K562 (cell line): ENCODE measurements at regions not wholly inside any gene's neighbourhood (a gene's known extent, or its start where the extent isn't known, plus 50 kb on each side); places are given as distances from the start of the nearest gene placed in this dataset.

Experiments used
- ATF3 ChIP-seq, 2 experiments: fragments of 450-650 bp in 1 of 2; sonication (generic) in 1 of 2; formaldehyde crosslinking in 1 of 2; IDR thresholded peaks in 1 of 2; conservative IDR thresholded peaks in 1 of 2; 2 replicates each; pipeline versions ENCODE4 v1.6.1 to v1.8.1; 2016 to 2023; ENCODE audit warnings: mild to moderate bottlenecking in 2 of 2, moderate library complexity in 2 of 2, inconsistent platforms in 1 of 2, missing genetic modification reagents in 1 of 2
- EP300 ChIP-seq: IDR thresholded peaks from 2 replicates; pipeline ENCODE4 v1.6.1; 2012; ENCODE audit warnings: low read length, improper control_type of control experiment
- FOXP1 ChIP-seq: sonication (generic); formaldehyde crosslinking; IDR thresholded peaks from 2 replicates; pipeline ENCODE4 v1.8.0; 2022; ENCODE audit warnings: mild to moderate bottlenecking, missing genetic modification reagents
- SIN3A ChIP-seq, 2 experiments: fragments of 150-350 bp in 1 of 2; IDR thresholded peaks; 2 replicates each; pipeline ENCODE4 v1.6.1; 2011 to 2016; ENCODE audit warnings: borderline replicate concordance in 2 of 2, low read depth in 2 of 2, low read length in 2 of 2, mild to moderate bottlenecking in 2 of 2, moderate library complexity in 2 of 2; ENCODE audit not compliant: control insufficient read depth in 1 of 2
- TEAD4 ChIP-seq, 2 experiments: sonication (generic) in 1 of 2; formaldehyde crosslinking in 1 of 2; IDR thresholded peaks; 2 replicates each; pipeline versions ENCODE4 v1.6.1 to v1.8.0; 2012 to 2022; ENCODE audit warnings: borderline replicate concordance in 1 of 2, inconsistent platforms in 1 of 2, low read length in 1 of 2, mild to moderate bottlenecking in 1 of 2, missing genetic modification reagents in 1 of 2
- TF ChIP-seq, protein P1 (sequence below), 3 experiments: IDR thresholded peaks in 2 of 3; conservative IDR thresholded peaks in 1 of 3; 2 replicates each; pipeline ENCODE4 v1.5.1; 2011 to 2012; ENCODE audit warnings: low read length in 3 of 3, mild to moderate bottlenecking in 3 of 3, control low read depth in 2 of 3, improper control_type of control experiment in 1 of 3, inconsistent platforms in 1 of 3, low read depth in 1 of 3, mixed read lengths in 1 of 3, moderate library complexity in 1 of 3; ENCODE audit not compliant: insufficient read depth in 2 of 3
- TF ChIP-seq, protein P2 (sequence below), 2 experiments: IDR thresholded peaks in 1 of 2; conservative IDR thresholded peaks in 1 of 2; 2 replicates each; pipeline ENCODE4 v1.6.1; 2016; ENCODE audit warnings: low read depth in 2 of 2, mild to moderate bottlenecking in 1 of 2, missing compliant biosample characterization in 1 of 2, missing genetic modification characterization in 1 of 2, moderate library complexity in 1 of 2

- TF ChIP-seq FOXP1 (CRISPR knock-in tag) (no peak), ATF3 (IDR thresholded peaks at IDR 0.05) (no peak), ATF3 (CRISPR knock-in tag; conservative IDR thresholded peaks at IDR 0.05) (no peak), EP300 (no peak), TEAD4 (IDR thresholded peaks at IDR 0.05; ENCODE audit: low read length) (no peak), TEAD4 (CRISPR knock-in tag; IDR thresholded peaks at IDR 0.05; ENCODE audit: borderline replicate concordance) (no peak), SIN3A (IDR thresholded peaks at IDR 0.05; ENCODE audit: borderline replicate concordance in 2 of 2, control insufficient read depth in 1 of 2, low read depth in 2 of 2, low read length in 2 of 2) (no peak)
- TF ChIP-seq, protein P1, sequence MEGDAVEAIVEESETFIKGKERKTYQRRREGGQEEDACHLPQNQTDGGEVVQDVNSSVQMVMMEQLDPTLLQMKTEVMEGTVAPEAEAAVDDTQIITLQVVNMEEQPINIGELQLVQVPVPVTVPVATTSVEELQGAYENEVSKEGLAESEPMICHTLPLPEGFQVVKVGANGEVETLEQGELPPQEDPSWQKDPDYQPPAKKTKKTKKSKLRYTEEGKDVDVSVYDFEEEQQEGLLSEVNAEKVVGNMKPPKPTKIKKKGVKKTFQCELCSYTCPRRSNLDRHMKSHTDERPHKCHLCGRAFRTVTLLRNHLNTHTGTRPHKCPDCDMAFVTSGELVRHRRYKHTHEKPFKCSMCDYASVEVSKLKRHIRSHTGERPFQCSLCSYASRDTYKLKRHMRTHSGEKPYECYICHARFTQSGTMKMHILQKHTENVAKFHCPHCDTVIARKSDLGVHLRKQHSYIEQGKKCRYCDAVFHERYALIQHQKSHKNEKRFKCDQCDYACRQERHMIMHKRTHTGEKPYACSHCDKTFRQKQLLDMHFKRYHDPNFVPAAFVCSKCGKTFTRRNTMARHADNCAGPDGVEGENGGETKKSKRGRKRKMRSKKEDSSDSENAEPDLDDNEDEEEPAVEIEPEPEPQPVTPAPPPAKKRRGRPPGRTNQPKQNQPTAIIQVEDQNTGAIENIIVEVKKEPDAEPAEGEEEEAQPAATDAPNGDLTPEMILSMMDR (IDR thresholded peaks at IDR 0.05 in 2 of 3, conservative IDR thresholded peaks at IDR 0.05 in 1 of 3; ENCODE audit: insufficient read depth in 2 of 3, low read depth in 1 of 3, low read length in 3 of 3): no peak
- TF ChIP-seq, protein P2, sequence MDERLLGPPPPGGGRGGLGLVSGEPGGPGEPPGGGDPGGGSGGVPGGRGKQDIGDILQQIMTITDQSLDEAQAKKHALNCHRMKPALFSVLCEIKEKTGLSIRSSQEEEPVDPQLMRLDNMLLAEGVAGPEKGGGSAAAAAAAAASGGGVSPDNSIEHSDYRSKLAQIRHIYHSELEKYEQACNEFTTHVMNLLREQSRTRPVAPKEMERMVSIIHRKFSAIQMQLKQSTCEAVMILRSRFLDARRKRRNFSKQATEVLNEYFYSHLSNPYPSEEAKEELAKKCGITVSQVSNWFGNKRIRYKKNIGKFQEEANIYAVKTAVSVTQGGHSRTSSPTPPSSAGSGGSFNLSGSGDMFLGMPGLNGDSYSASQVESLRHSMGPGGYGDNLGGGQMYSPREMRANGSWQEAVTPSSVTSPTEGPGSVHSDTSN (CRISPR knock-in tag; IDR thresholded peaks at IDR 0.05; ENCODE audit: low read depth): no peak
- TF ChIP-seq, protein P2 (tag; conservative IDR thresholded peaks at IDR 0.05; ENCODE audit: low read depth): no peak
Measured at GRCh38 chr2:9156483-9156882, 50.1 kb upstream of the ASAP2 start.
